D721Med (cell line): ENCODE measurements at regions not wholly inside any gene's neighbourhood (a gene's known extent, or its start where the extent isn't known, plus 50 kb on each side); places are given as distances from the start of the nearest gene placed in this dataset.

Source experiments
- DNase-seq: peaks from one replicate; pipeline ENCODE4 v3.0.0; 2011; ENCODE audit warnings: low spot score; ENCODE audit not compliant: insufficient read length
- FAIRE-seq: peaks from 2 replicates; lab custom pipeline; 2011; peaks lifted over from hg19 to GRCh38; lab: Jason Lieb, UNC
- CTCF ChIP-seq: IDR thresholded peaks from 2 replicates; pipeline ENCODE4 v1.5.1; 2012; ENCODE audit warnings: mild to moderate bottlenecking, control low read depth; ENCODE audit not compliant: insufficient read depth; ENCODE audit errors: missing control alignments

- TF ChIP-seq CTCF: no peak
- FAIRE-seq (no peak), DNase-seq (no peak)
Observed at GRCh38 chr12:88952562-88952942, 372.3 kb upstream of the KITLG start.

- DNase-seq (no peak), FAIRE-seq (no peak)
- TF ChIP-seq CTCF: no peak
Observed at GRCh38 chr12:88951860-88952561, 371.7 kb upstream of the KITLG start.

- DNase-seq (no peak), FAIRE-seq (no peak)
- no peak for TF ChIP-seq CTCF
Observed at GRCh38 chr12:88951177-88951576, 370.9 kb upstream of the KITLG start.

- DNase-seq (no peak), FAIRE-seq (no peak)
- no peak for TF ChIP-seq CTCF
Observed at GRCh38 chr12:88947486-88948043, 367.3 kb upstream of the KITLG start.

- no peak for TF ChIP-seq CTCF
- no peak for DNase-seq
- FAIRE-seq: no peak
Observed at GRCh38 chr12:88946372-88946997, 366.2 kb upstream of the KITLG start.

- DNase-seq (no peak), FAIRE-seq (no peak)
- no peak for TF ChIP-seq CTCF
Observed at GRCh38 chr12:88945051-88945732, 364.9 kb upstream of the KITLG start.

- DNase-seq (no peak), FAIRE-seq (no peak)
- no peak for TF ChIP-seq CTCF
Observed at GRCh38 chr12:88944397-88944796, 364.1 kb upstream of the KITLG start.
